Cardiac fibroblast (primary cell): ENCODE measurements at regions not wholly inside any gene's neighbourhood (a gene's known extent, or its start where the extent isn't known, plus 50 kb on each side); places are given as distances from the start of the nearest gene placed in this dataset.
A peak's percentile ranks its signal among the peaks of the same experiment; 100 is the strongest.
"Not testable (repeated sequence)": the region's sequence is repeated elsewhere in the genome, so short reads cannot be mapped to it uniquely, and the experiment has no call there.

Source experiments
- DNase-seq, 2 donors: peaks; one replicate each; pipeline versions ENCODE4 v3.0.0 to v3.0.0-alpha.2; 2010; ENCODE audit warnings: low read depth in 2 of 2
- H3K4me3 ChIP-seq, 2 donors: replicated peaks in 1 of 2; 1 replicate in 1 of 2; 2 replicates in 1 of 2; pipeline ENCODE4 v1.5.1; 2011; ENCODE audit warnings: low read depth in 2 of 2, low read length in 2 of 2, mild to moderate bottlenecking in 2 of 2, moderate library complexity in 1 of 2
- TF ChIP-seq, protein P1 (sequence below): IDR thresholded peaks from one replicate; pipeline ENCODE4 v1.5.1; 2011; ENCODE audit warnings: low read depth, mild to moderate bottlenecking, low read length, inconsistent platforms

DNA sequence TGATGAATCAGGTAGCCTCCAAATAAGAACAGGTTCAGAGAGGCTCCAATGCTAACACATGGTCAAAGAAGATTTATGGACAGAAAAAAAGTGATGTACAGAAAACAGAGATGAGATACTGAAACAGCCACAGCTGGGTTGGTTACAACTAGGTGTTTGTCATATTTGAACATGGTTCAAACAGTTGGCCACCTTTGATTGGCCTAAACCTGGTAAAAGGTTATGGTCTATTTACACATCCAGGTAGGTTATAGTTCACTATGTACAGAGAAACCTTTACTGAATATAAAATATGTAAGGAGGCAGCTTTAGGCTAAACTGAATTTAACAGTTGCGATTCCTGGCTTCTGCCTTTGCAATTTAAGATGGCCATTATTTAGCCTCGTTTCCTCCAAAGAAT lies 134.0 kb upstream of the ZNF366 start:
- TF ChIP-seq, protein P1, sequence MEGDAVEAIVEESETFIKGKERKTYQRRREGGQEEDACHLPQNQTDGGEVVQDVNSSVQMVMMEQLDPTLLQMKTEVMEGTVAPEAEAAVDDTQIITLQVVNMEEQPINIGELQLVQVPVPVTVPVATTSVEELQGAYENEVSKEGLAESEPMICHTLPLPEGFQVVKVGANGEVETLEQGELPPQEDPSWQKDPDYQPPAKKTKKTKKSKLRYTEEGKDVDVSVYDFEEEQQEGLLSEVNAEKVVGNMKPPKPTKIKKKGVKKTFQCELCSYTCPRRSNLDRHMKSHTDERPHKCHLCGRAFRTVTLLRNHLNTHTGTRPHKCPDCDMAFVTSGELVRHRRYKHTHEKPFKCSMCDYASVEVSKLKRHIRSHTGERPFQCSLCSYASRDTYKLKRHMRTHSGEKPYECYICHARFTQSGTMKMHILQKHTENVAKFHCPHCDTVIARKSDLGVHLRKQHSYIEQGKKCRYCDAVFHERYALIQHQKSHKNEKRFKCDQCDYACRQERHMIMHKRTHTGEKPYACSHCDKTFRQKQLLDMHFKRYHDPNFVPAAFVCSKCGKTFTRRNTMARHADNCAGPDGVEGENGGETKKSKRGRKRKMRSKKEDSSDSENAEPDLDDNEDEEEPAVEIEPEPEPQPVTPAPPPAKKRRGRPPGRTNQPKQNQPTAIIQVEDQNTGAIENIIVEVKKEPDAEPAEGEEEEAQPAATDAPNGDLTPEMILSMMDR: no peak
- DNase-seq: no peak
- H3K4me3 ChIP-seq: no peak overlapping the region

DNA sequence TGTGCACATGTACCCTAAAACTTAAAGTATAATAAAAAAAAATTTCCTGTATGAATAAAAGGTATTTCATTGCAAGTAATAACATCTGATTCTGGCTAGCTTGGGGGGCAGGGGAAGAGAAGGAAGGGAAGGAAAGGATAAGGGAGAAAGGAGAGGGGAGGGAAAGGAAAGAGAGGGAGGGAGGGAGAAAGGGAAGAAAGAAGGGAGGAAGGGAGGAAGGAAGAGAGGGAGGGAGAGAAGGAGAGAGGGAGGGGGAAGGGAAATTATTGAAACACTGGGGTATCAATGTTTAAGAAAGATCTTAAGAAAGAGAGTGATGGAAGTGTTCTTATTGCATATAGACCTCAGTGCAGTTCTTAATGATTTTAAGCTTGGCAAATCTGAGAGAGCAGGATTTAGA lies 129.8 kb upstream of the ZNF366 start:
- no peak for DNase-seq
- H3K4me3 ChIP-seq: no peak overlapping the region
- TF ChIP-seq, protein P1: no peak

DNA sequence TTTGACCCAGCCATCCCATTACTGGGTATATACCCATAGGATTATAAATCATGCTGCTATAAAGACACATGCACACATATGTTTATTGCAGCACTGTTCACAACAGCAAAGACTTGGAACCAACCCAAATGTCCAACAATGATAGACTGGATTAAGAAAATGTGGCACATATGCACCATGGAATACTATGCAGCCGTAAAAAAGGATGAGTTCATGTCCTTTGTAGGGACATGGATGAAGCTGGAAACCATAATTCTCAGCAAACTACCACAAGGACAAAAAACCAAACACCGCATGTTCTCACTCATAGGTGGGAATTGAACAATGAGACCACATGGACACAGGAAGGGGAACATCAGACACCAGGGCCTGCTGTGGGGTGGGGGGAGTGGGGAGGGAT lies 129.4 kb upstream of the ZNF366 start:
- not testable (repeated sequence) for H3K4me3 ChIP-seq, DNase-seq

DNA sequence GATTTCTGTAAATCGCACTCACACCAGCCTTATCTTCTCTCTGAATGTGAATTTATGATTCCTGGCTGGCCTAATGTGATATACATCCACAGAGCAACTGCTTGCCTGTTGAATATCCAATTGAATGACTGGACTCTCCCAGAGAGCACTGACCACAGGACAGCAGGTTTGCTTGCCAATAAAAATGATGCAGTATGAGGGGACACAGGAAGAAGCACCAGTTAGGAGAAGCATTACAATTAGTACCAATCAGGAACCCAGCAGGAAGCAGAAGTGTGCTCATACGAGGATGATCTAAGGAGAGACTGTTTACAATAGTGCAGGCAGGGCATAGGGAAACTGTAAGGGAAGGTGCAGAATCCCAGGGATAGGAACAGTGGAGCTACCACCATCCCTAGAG lies 127.2 kb upstream of the ZNF366 start:
- TF ChIP-seq, protein P1: no peak
- peak; percentile 23 to 37 for DNase-seq
- H3K4me3 ChIP-seq: no peak overlapping the region

DNA sequence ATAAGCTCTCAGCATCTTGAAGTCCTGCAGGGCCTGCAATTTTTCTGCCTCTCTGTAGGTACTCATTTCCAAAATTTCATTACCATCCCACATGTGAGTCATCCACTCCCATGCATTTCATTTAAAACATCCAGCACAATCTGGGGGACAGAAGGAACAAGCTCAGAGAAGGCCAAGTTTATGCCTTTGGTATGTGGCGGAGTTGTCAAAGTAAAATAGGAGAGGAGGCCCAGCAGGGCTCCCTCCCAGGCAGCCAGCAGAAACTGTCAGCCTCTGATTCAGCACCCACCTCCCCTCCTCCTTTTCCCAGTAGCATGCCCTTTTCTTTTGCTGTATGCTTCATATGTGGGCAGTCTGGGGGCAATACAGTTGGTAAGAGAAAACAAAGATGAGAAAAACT lies 126.4 kb upstream of the ZNF366 start:
- H3K4me3 ChIP-seq: no peak overlapping the region
- TF ChIP-seq, protein P1: no peak
- DNase-seq: peak; percentile 38 to 83

DNA sequence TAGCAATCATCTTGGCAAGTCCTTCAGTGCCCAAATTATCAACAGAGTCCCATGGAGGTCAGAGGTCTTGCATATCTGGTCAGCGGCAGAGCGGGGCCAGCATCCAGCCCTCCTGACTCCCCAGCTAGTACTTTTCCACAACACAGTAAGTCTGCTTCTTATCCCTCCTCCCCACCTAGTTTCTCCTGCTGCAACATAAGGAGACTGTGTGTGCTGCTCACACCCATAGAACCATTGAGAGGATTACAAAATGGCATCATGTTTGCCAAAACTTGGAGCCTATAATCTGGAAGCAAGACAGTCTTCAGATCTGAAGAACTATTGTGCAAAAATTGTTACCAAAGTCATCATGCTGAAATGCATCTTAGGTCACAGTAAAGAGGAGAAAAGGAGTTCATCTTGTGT lies 125.8 kb upstream of the ZNF366 start:
- TF ChIP-seq, protein P1: no peak
- DNase-seq: peak; percentile 13 to 68

DNA sequence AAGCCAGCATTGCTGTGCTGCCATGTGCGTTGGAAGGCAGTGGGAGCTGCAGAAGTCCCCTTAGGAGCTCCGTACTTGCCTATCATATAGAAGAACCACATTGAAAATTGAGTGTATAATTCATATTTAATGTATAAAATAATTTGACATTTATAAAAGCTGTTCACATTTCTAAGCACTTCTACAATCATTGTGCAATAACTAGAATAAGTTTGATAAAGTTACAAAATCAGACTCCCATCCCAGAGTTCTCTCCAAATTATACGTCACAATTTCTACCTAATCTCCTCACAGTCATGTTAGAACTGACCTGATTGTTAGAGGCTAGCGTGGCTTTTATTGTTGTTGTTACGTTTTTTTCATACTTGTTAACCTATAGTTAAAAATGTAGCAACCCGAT lies 123.5 kb upstream of the ZNF366 start:
- no peak for DNase-seq
- no peak overlapping the region for H3K4me3 ChIP-seq
- TF ChIP-seq, protein P1: no peak

More for the DNA sequence above, 125.8 kb upstream of the ZNF366 start:
- H3K4me3 ChIP-seq: no peak overlapping the region
